T-helper 2 cell (primary cell): ENCODE measurements at regions not wholly inside any gene's neighbourhood (a gene's known extent, or its start where the extent isn't known, plus 50 kb on each side); places are given as distances from the start of the nearest gene placed in this dataset.

Source experiments
- DNase-seq, 5 experiments: peaks; one replicate each; pipeline versions ENCODE4 v3.0.0 to v3.0.0-alpha.2; 2012 to 2022

DNA sequence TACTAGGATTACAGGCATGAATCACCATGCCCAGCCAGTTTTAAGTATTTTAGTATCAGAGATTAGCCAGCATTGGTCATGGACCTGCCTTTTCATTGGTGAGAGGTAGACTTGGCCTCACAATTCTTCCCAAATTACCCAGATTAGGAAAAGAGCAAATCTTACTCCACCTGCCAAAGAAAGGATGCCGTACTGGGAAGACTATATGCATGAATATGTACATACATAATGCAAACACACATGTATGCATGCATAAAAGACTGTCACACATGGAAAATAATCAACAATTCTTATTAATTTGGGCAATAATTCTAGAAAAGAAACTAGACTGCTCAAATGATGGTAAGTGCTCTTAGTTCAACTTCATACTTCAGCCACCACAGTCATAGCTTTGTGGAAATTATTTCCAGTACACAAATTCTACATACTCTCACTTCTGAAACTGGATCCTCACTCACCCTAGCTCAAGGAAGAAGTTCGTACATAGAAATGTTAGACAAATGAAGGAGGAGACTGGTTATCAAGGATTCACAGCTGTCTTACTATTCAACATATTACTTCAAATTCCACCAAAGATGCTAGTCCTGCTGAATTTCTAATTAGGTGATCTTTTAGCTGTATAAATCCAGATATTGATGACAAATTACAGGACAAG lies 73.7 kb downstream of the MINAR2 start:
- DNase-seq: no peak

DNA sequence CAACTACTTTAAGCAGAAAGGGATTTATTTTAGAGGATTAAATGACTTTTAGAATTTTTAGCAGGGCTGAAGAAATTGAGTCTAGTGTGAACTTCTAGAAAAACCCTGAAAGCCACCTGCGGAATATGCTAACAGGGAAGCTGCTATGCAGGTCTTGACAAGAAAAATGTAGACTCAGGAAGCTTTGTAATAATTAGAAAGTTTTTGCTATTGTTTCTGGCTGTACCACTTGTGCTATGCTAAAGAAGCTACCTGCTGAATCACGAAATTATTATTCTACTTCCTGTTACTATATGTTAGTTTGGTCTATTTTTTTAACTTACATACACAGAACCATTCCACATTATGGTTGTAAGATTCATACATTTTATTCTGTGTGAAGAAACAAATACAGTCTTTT lies 74.0 kb upstream of the CHSY3 start:
- no peak for DNase-seq

DNA sequence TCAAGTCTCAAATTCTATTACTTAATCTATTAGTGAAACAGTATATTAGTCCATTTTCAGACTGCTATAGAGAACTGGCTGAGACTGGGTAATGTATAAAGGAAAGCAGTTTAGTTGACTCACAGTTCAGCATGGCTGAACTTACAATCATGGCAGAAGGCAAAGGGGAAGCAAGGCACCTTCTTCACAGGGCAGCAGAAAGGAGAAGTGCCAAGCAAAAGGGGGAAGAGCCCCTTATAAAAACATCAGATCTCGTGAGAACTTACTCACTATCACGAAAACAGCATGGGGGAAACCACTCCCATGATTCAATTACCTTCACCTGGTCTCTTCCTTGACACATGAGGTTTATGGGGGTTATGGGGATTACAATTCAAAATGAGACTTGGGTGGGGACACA lies 67.9 kb upstream of the CHSY3 start:
- DNase-seq: no peak

DNA sequence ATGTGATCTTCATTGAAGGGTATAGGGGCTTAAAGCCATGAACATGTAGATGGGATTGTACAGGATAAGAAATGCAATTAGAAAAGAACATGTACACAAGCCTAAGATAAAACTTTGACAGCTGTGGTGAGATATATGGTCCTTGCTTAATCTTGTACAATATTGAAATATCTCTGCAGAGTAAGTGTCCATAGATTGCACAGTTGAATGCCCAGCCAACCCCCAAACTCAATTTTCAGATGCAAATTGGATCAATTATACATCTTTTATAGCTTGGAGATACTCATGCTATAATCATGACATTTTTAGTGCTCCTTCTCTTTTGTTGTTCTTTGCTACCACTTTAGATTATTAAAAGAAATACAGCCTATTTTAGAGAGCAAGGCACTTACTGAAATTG lies 59.5 kb upstream of the CHSY3 start:
- no peak for DNase-seq

DNA sequence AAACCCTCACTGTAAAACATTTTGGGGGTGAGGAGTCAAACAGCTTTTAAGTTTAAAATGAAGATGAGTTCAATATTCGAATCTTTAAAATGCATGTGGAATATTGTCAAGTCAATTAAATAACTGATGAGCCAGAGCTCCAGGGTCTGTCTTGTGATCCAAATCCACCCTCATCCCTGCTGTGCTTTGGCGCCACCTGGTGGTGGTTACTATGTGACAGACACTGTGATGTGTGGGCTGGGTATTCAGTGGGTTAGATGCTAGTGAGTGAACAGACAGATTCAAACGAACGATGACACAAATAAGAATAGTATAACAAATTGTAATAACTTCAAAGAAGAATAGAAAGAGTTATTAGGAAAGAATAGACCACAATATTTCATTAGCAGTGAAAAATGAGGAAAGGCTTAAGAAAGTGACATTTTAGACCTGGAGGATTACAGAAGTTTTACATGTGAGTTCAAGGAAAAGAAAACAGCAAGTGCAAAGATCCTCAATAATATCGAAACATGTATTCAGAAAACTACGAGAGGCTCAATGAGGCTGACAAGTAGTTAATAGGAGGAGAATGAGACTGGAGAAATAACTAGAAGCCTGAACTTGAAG lies 51.4 kb upstream of the CHSY3 start:
- peak; percentile 7 to 53 (median 43) for DNase-seq

DNA sequence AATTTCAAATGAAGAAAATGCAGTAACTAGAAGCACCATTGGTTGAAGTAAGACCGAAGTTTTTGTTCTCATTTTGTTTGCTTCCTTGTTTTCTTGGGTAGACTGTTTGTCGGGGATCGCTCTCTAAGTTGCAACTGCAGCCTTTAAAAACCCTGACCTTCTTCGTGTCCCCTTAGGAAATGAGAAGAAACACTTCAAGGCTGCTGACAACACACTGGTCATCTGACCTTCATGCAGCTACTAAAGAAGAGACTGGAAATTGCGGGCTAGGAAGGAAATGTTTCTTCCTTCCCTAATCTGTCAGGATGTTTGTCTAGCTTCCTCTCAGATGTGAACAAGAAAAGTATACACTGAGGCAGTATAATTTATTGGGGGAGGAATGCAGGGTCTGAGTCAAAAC lies 50.7 kb upstream of the CHSY3 start:
- DNase-seq: no peak
